ENCODE measurements at regions not wholly inside any gene's neighbourhood (a gene's known extent, or its start where the extent isn't known, plus 50 kb on each side); places are given as distances from the start of the nearest gene placed in this dataset.

DNA sequence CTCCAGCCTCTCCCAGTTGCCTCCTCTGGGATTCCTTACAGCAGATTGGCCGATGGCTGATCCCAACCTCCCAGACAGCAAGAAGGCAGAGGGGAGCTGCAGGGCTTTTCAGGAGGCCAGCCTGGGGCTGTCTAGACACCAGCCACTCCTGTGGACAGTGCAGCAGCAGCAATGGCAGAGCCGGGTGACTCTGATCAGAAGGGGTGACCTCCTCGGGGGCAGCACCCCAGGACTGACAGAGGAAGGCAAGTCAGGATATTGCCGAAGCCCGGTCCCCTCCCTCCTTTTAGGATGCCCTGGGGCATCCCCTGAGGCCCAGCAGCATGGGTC, 84.5 kb downstream of the INHBB start:
- TF ChIP-seq ZBTB7A (tag by site-specific recombination; IDR thresholded peaks at IDR 0.05; ENCODE audit: low read depth) (no peak), ZNF621 (tag by site-specific recombination; IDR thresholded peaks at IDR 0.05) (no peak), ZNF571 (tag by site-specific recombination; IDR thresholded peaks at IDR 0.05) (no peak), ZEB2 (tag by site-specific recombination; IDR thresholded peaks at IDR 0.05) (no peak), SALL2 (tag by site-specific recombination; IDR thresholded peaks at IDR 0.05; ENCODE audit: borderline replicate concordance) (no peak), ZNF112 (tag by site-specific recombination; IDR thresholded peaks at IDR 0.05) (no peak), ZNF24 (tag by site-specific recombination; IDR thresholded peaks at IDR 0.05) (no peak), ZNF664 (tag by site-specific recombination; IDR thresholded peaks at IDR 0.05) (no peak), ZFP69B (tag by site-specific recombination; IDR thresholded peaks at IDR 0.05) (no peak)
- TF ChIP-seq, protein P1, sequence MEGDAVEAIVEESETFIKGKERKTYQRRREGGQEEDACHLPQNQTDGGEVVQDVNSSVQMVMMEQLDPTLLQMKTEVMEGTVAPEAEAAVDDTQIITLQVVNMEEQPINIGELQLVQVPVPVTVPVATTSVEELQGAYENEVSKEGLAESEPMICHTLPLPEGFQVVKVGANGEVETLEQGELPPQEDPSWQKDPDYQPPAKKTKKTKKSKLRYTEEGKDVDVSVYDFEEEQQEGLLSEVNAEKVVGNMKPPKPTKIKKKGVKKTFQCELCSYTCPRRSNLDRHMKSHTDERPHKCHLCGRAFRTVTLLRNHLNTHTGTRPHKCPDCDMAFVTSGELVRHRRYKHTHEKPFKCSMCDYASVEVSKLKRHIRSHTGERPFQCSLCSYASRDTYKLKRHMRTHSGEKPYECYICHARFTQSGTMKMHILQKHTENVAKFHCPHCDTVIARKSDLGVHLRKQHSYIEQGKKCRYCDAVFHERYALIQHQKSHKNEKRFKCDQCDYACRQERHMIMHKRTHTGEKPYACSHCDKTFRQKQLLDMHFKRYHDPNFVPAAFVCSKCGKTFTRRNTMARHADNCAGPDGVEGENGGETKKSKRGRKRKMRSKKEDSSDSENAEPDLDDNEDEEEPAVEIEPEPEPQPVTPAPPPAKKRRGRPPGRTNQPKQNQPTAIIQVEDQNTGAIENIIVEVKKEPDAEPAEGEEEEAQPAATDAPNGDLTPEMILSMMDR (tag by site-specific recombination; IDR thresholded peaks at IDR 0.05) = no peak
- TF ChIP-seq, protein P2, sequence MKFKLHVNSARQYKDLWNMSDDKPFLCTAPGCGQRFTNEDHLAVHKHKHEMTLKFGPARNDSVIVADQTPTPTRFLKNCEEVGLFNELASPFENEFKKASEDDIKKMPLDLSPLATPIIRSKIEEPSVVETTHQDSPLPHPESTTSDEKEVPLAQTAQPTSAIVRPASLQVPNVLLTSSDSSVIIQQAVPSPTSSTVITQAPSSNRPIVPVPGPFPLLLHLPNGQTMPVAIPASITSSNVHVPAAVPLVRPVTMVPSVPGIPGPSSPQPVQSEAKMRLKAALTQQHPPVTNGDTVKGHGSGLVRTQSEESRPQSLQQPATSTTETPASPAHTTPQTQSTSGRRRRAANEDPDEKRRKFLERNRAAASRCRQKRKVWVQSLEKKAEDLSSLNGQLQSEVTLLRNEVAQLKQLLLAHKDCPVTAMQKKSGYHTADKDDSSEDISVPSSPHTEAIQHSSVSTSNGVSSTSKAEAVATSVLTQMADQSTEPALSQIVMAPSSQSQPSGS (tag by site-specific recombination; IDR thresholded peaks at IDR 0.05; ENCODE audit: low read depth) = no peak
